GM19035 (cell line): ENCODE measurements at regions not wholly inside any gene's neighbourhood (a gene's known extent, or its start where the extent isn't known, plus 50 kb on each side); places are given as distances from the start of the nearest gene placed in this dataset.

Experiments used
- ATAC-seq: cut with Tn5 transposase; IDR thresholded peaks from one replicate; pipeline ENCODE4 v1.9.1; 2021; ENCODE audit not compliant: unreplicated experiment

- ATAC-seq, result no peak
Observed at GRCh38 chr10:36129051-36129450, 487.0 kb upstream of the FZD8 start.

- no peak for ATAC-seq
Observed at GRCh38 chr10:36126076-36126475, 484.0 kb upstream of the FZD8 start.

GRCh38 chr10:36119455-36119854 is 477.4 kb upstream of the FZD8 start:
- no peak for ATAC-seq

GRCh38 chr10:36118314-36118713 is 476.2 kb upstream of the FZD8 start:
- no peak for ATAC-seq

- ATAC-seq, result no peak
Observed at GRCh38 chr10:36117890-36118289, 475.8 kb upstream of the FZD8 start.

- no peak for ATAC-seq
Observed at GRCh38 chr10:36117231-36117630, 475.1 kb upstream of the FZD8 start.

GRCh38 chr10:36116731-36117130 is 474.6 kb upstream of the FZD8 start:
- no peak for ATAC-seq

- ATAC-seq, result no peak
Observed at GRCh38 chr10:36116040-36116439, 473.9 kb upstream of the FZD8 start.

GRCh38 chr10:36115364-36115763 is 473.3 kb upstream of the FZD8 start:
- no peak for ATAC-seq

GRCh38 chr10:36114913-36115312 is 472.8 kb upstream of the FZD8 start:
- ATAC-seq, result no peak

GRCh38 chr10:36114141-36114540 is 472.0 kb upstream of the FZD8 start:
- no peak for ATAC-seq

- no peak for ATAC-seq
Observed at GRCh38 chr10:36111676-36112075, 469.6 kb upstream of the FZD8 start.

- ATAC-seq, result no peak
Observed at GRCh38 chr10:36110097-36110496, 468.0 kb upstream of the FZD8 start.

- no peak for ATAC-seq
Observed at GRCh38 chr10:36109399-36110023, 467.4 kb upstream of the FZD8 start.

GRCh38 chr10:36097696-36098095 is 455.6 kb upstream of the FZD8 start:
- no peak for ATAC-seq

GRCh38 chr10:36096576-36096975 is 454.5 kb upstream of the FZD8 start:
- no peak for ATAC-seq

GRCh38 chr10:36094096-36094495 is 452.0 kb upstream of the FZD8 start:
- no peak for ATAC-seq

- ATAC-seq, result no peak
Observed at GRCh38 chr10:36092116-36092515, 450.0 kb upstream of the FZD8 start.

GRCh38 chr10:36091007-36091406 is 448.9 kb upstream of the FZD8 start:
- no peak for ATAC-seq

GRCh38 chr10:36089790-36090440 is 447.8 kb upstream of the FZD8 start:
- no peak for ATAC-seq

- ATAC-seq, result no peak
Observed at GRCh38 chr10:36087006-36088005, 445.2 kb upstream of the FZD8 start.

- ATAC-seq, result no peak
Observed at GRCh38 chr10:36075196-36075595, 433.1 kb upstream of the FZD8 start.
